T-cell (primary cell): ENCODE measurements at regions not wholly inside any gene's neighbourhood (a gene's known extent, or its start where the extent isn't known, plus 50 kb on each side); places are given as distances from the start of the nearest gene placed in this dataset.

Source experiments
- ATAC-seq, 4 experiments: fragments of 200-7000 bp in 3 of 4; fragments of 150-1000 bp in 1 of 4; cut with Tn5 transposase; replicated peaks in 1 of 4; 1 replicate in 3 of 4; 2 replicates in 1 of 4; pipeline ENCODE4 v1.10.0; 2021; ENCODE audit warnings: moderate library complexity in 3 of 4, mild to moderate bottlenecking in 2 of 4, moderate number of reproducible peaks in 1 of 4
- CTCF ChIA-PET, 2 donors: fragments of 300-600 bp; sonication (Branson Sonifier 250); formaldehyde crosslinking; loops; one replicate each; lab custom pipeline; 2022; ENCODE audit warnings: antibody characterized with exemption in 2 of 2; lab: Charles Lee
- POLR2A ChIA-PET, 2 donors: fragments of 300-600 bp; sonication (Branson Sonifier 250); formaldehyde crosslinking; loops; one replicate each; lab custom pipeline; 2022; ENCODE audit warnings: antibody characterized with exemption in 2 of 2; lab: Charles Lee
- DNase-seq, 35 experiments: peaks; one replicate each; pipeline versions ENCODE4 v3.0.0 to v3.0.0-alpha.2; 2013 to 2023
- H3K27ac ChIP-seq: one replicate; pipeline ENCODE4 v1.5.1; 2013; ENCODE audit warnings: low read length
- H3K27me3 ChIP-seq, 2 experiments: replicated peaks in 1 of 2; 1 replicate in 1 of 2; 2 replicates in 1 of 2; pipeline versions ENCODE4 v1.6.1 to v1.7.0; 2013; ENCODE audit warnings: low read length in 1 of 2, mixed read lengths in 1 of 2; ENCODE audit not compliant: control insufficient read depth in 2 of 2, insufficient read depth in 2 of 2; ENCODE audit errors: extremely low read depth in 1 of 2
- H3K36me3 ChIP-seq, 2 donors: 1 replicate in 1 of 2; 2 replicates in 1 of 2; pipeline versions ENCODE4 v1.6.1 to v1.7.0; 2013; ENCODE audit warnings: low read length in 1 of 2; ENCODE audit not compliant: control insufficient read depth in 2 of 2, insufficient read depth in 1 of 2; ENCODE audit errors: extremely low read depth in 1 of 2
- H3K4me1 ChIP-seq, 2 experiments: 1 replicate in 1 of 2; 2 replicates in 1 of 2; pipeline versions ENCODE4 v1.6.1 to v1.7.0; 2013; ENCODE audit warnings: low read length in 2 of 2, mixed read lengths in 1 of 2; ENCODE audit not compliant: insufficient read depth in 2 of 2, control insufficient read depth in 1 of 2; ENCODE audit errors: extremely low read depth in 1 of 2
- H3K4me3 ChIP-seq, 2 donors: 1 replicate in 1 of 2; 2 replicates in 1 of 2; pipeline versions ENCODE4 v1.5.1 to v1.7.0; 2013; ENCODE audit warnings: mild to moderate bottlenecking in 2 of 2, low read length in 1 of 2, moderate library complexity in 1 of 2; ENCODE audit not compliant: control insufficient read depth in 1 of 2; ENCODE audit errors: extremely low read depth in 1 of 2
- H3K9me3 ChIP-seq: 2 replicates; pipeline ENCODE4 v1.7.0; 2013
- H3K27ac Mint-ChIP-seq, 2 donors: one replicate each; pipeline ENCODE4 v1.8.0; 2020 to 2021; ENCODE audit warnings: mild to moderate bottlenecking in 2 of 2, mixed read lengths in 2 of 2
- H3K27me3 Mint-ChIP-seq, 2 donors: one replicate each; pipeline ENCODE4 v1.8.0; 2021 to 2022; ENCODE audit warnings: mixed read lengths in 2 of 2
- H3K36me3 Mint-ChIP-seq: one replicate; pipeline ENCODE4 v1.8.0; 2021; ENCODE audit warnings: mixed read lengths
- H3K4me1 Mint-ChIP-seq, 3 donors: one replicate each; pipeline ENCODE4 v1.8.0; 2020 to 2022; ENCODE audit warnings: mixed read lengths in 3 of 3, mild to moderate bottlenecking in 1 of 3
- H3K4me3 Mint-ChIP-seq, 3 donors: one replicate each; pipeline ENCODE4 v1.8.0; 2020 to 2022; ENCODE audit warnings: mild to moderate bottlenecking in 3 of 3, mixed read lengths in 3 of 3, moderate library complexity in 3 of 3
- H3K9me3 Mint-ChIP-seq, 3 donors: one replicate each; pipeline ENCODE4 v1.8.0; 2020 to 2022; ENCODE audit warnings: mixed read lengths in 3 of 3
- WGBS: methylation state at CpG from one replicate; pipeline ENCODE4 v1.1.5; 2013; ENCODE audit warnings: missing lambda C conversion rate; ENCODE audit not compliant: insufficient coverage; 5-methylcytosine and 5-hydroxymethylcytosine counted together

DNA sequence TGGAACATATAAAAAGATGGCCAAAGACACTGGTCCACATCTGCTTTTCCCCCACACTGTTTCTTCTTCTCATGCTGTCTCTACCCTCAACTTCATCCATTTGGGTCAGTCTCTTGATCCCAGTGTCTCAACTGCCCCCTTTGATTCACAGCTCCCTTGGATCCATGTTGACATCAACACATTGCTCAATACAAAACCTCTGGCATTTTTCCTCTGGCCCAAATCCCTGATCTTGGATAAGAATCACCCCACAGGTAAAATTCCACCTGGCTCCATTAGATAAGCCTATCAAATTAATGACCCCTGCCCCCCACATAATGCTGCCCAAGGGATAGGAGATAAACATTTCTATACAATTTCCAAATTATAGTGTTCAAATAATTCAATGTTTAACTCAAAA is 229.8 kb downstream of the TLE1 start:
- H3K4me1 Mint-ChIP-seq = no peaks in the 10 kb centered on the region
- DNase-seq (no peak), ATAC-seq (no peak)
- Histone ChIP-seq H3K27ac (no peak overlapping the region), H3K4me3 (no peak overlapping the region), H3K4me1 (no peaks in the 10 kb centered on the region), H3K36me3 (no peaks in the 10 kb centered on the region), H3K9me3 (no peaks in the 10 kb centered on the region), H3K27me3 (no peaks in the 10 kb centered on the region)
- peaks cover 5% of the 10 kb centered on the region in 3 donors for H3K9me3 Mint-ChIP-seq
- H3K27me3 Mint-ChIP-seq = peaks cover 3 to 6% of the 10 kb centered on the region in 2 donors
- CTCF ChIA-PET = no interaction called here
- H3K27ac Mint-ChIP-seq = no peak overlapping the region
- H3K4me3 Mint-ChIP-seq = no peak overlapping the region
- no peaks in the 10 kb centered on the region for H3K36me3 Mint-ChIP-seq
- POLR2A ChIA-PET = no interaction called here

DNA sequence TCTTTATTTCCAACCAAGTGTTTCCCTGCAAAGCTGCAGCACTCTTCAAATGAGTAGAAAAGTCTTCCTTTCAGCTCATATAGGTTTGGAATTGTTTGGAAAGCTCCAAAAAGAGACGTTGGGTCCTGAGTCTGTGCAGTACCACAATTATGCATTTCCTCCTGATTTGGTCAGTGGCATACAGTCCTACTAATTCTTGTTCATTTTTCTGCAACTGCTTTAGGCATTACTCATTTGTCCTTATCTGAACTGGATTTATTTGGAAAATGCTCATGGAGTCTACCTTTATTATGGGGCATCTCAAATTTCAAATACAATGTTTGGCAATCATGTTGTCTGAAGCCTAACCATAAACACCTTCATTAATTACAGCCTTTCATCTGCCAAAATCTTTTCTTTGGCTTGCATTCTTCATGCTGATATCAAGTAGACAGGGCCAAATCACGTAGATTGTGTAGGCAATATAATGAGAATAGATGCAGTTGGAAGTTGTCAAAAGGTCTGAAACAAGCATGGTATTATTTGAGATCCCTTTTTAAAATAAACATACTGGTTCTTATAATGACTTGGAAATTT is 232.8 kb downstream of the TLE1 start:
- WGBS = no CpG with 5 or more reads among the region's 2 CpGs

DNA sequence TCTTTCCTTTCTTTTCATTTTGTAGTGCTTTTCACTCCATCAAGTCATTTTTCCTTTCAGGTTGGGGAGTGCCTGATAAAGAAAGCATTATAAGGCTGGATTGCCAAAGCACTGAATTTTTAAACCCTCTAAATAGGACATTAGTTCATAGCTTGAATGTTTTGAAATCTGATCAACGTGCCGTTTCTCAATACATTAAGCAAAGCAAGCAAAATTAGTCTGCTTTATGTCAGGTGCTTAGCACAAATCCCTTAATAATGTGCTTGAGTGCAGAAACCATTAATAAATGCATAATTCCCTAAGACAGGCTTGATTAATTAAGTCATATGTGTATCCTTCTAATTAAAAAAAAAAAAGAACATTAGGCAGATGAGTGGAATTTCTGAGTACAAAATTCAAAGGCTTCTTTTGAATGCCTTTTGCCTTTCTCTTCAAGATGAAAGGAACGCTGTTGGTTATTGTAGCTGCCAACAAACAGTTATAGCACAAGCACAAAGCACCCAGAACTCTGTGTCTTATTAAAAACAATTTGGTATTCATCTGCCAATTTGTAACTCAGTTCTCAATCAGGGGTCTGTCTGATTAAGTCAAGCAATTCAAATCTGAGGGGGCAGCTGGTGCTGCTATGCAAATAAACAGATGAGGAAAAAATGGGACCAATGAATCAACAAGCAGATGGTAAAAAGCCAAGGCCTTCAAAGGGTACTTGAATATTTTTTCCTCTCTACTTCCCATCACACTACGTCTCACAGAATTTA is 233.7 kb downstream of the TLE1 start:
- no peaks in the 10 kb centered on the region for H3K9me3 ChIP-seq
- no peak for ATAC-seq
- no peaks in the 10 kb centered on the region for H3K36me3 Mint-ChIP-seq
- H3K27me3 ChIP-seq = no peaks in the 10 kb centered on the region
- no peak overlapping the region for H3K27ac Mint-ChIP-seq
- peaks cover 2 to 10% (median 8%) of the 10 kb centered on the region in 3 donors for H3K9me3 Mint-ChIP-seq
- no peak overlapping the region for H3K27ac ChIP-seq
- H3K4me1 Mint-ChIP-seq = no peaks in the 10 kb centered on the region
- H3K27me3 Mint-ChIP-seq = peaks cover 3 to 6% of the 10 kb centered on the region in 2 donors
- ChIA-PET POLR2A (no interaction called here), CTCF (no interaction called here)
- H3K36me3 ChIP-seq = no peaks in the 10 kb centered on the region
- no peaks in the 10 kb centered on the region for H3K4me1 ChIP-seq
- no peak overlapping the region for H3K4me3 ChIP-seq
- WGBS = no CpG with 5 or more reads among the region's 4 CpGs
- H3K4me3 Mint-ChIP-seq = no peak overlapping the region
- DNase-seq = no peak

More for the DNA sequence above, 232.8 kb downstream of the TLE1 start:
- H3K4me1 Mint-ChIP-seq = no peaks in the 10 kb centered on the region
- Histone ChIP-seq H3K27me3 (no peaks in the 10 kb centered on the region), H3K27ac (no peak overlapping the region), H3K4me3 (no peak overlapping the region), H3K36me3 (no peaks in the 10 kb centered on the region), H3K9me3 (no peaks in the 10 kb centered on the region), H3K4me1 (no peaks in the 10 kb centered on the region)
- no peaks in the 10 kb centered on the region for H3K36me3 Mint-ChIP-seq
- H3K27me3 Mint-ChIP-seq = peaks cover 3 to 6% of the 10 kb centered on the region in 2 donors
- ChIA-PET POLR2A (no interaction called here), CTCF (no interaction called here)
- H3K9me3 Mint-ChIP-seq = peaks cover 2 to 10% (median 8%) of the 10 kb centered on the region in 3 donors
- ATAC-seq = no peak
- no peak overlapping the region for H3K4me3 Mint-ChIP-seq
- no peak overlapping the region for H3K27ac Mint-ChIP-seq
- no peak for DNase-seq

GRCh38 chr9:81445331-81445921 is 243.9 kb downstream of the TLE1 start:
- H3K4me1 ChIP-seq = no peaks in the 10 kb centered on the region
- CTCF ChIA-PET = no interaction called here
- H3K27me3 ChIP-seq = no peaks in the 10 kb centered on the region
- Mint-ChIP-seq H3K4me1 (no peaks in the 10 kb centered on the region), H3K27ac (no peak overlapping the region), H3K36me3 (no peaks in the 10 kb centered on the region), H3K27me3 (no peaks in the 10 kb centered on the region), H3K9me3 (peaks cover 7 to 44% (median 30%) of the 10 kb centered on the region in 3 donors), H3K4me3 (no peak overlapping the region)
- no peak overlapping the region for H3K4me3 ChIP-seq
- H3K9me3 ChIP-seq = no peaks in the 10 kb centered on the region
- DNase-seq = no peak
- H3K27ac ChIP-seq = no peak overlapping the region
- no peak for ATAC-seq
- no peaks in the 10 kb centered on the region for H3K36me3 ChIP-seq
- POLR2A ChIA-PET = no interaction called here

DNA sequence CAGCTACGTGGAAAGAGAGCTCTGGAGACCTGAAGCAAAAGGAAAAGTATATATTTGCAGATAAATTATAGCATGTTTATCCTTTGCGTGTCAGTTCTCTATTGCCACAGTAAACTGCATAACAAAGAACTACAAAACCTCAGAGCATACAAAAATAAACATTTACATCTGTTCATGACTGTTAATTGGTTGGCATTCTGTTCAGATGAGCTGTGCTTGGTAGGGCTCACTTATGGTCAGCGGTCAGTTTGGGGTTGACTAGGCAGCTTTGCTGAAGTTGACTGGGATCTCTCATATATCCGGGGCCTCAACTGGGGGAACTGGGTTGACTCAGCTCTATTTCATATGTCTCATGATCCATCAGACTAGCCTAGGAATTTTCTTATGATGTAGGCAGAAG is 257.7 kb downstream of the TLE1 start:
- DNase-seq (no peak), ATAC-seq (no peak)
- POLR2A ChIA-PET = no interaction called here
- Histone ChIP-seq H3K4me3 (no peak overlapping the region), H3K27me3 (no peaks in the 10 kb centered on the region), H3K27ac (no peak overlapping the region), H3K9me3 (no peaks in the 10 kb centered on the region), H3K36me3 (no peaks in the 10 kb centered on the region), H3K4me1 (no peaks in the 10 kb centered on the region)
- H3K36me3 Mint-ChIP-seq = no peaks in the 10 kb centered on the region
- no CpG with 5 or more reads among the region's 4 CpGs for WGBS
- no peak overlapping the region for H3K4me3 Mint-ChIP-seq
- H3K27ac Mint-ChIP-seq = no peak overlapping the region
- CTCF ChIA-PET = no interaction called here
- no peaks in the 10 kb centered on the region for H3K4me1 Mint-ChIP-seq
- H3K27me3 Mint-ChIP-seq = no peaks in the 10 kb centered on the region
- H3K9me3 Mint-ChIP-seq = peaks cover 5 to 17% (median 10%) of the 10 kb centered on the region in 3 donors

- Mint-ChIP-seq H3K36me3 (no peaks in the 10 kb centered on the region), H3K27ac (no peak overlapping the region), H3K4me3 (no peak overlapping the region), H3K4me1 (no peaks in the 10 kb centered on the region), H3K9me3 (peaks cover 9 to 21% (median 13%) of the 10 kb centered on the region in 3 donors), H3K27me3 (no peaks in the 10 kb centered on the region)
- ATAC-seq = no peak
- H3K36me3 ChIP-seq = no peaks in the 10 kb centered on the region
- CTCF ChIA-PET = no interaction called here
- DNase-seq = no peak
- POLR2A ChIA-PET = no interaction called here
- no peak overlapping the region for H3K4me3 ChIP-seq
- H3K4me1 ChIP-seq = no peaks in the 10 kb centered on the region
- no peaks in the 10 kb centered on the region for H3K27me3 ChIP-seq
- no peak overlapping the region for H3K27ac ChIP-seq
- WGBS = no CpG with 5 or more reads among the region's 1 CpG
- H3K9me3 ChIP-seq = no peaks in the 10 kb centered on the region
Measured at GRCh38 chr9:81430727-81431126, 258.6 kb downstream of the TLE1 start.
